GM13977 (cell line): ENCODE measurements at regions not wholly inside any gene's neighbourhood (a gene's known extent, or its start where the extent isn't known, plus 50 kb on each side); places are given as distances from the start of the nearest gene placed in this dataset.
A peak's percentile ranks its signal among the peaks of the same experiment; 100 is the strongest.

ENCODE experiments used
- DNase-seq: peaks from one replicate; pipeline ENCODE4 v3.0.0; 2012; ENCODE audit warnings: low spot score
- CTCF ChIP-seq: IDR thresholded peaks from 2 replicates; pipeline ENCODE4 v1.5.1; 2012; ENCODE audit warnings: mild to moderate bottlenecking, control low read depth; ENCODE audit not compliant: insufficient read depth; ENCODE audit errors: extremely low read depth, missing control alignments
- in situ Hi-C: fragments of 300-500 bp; cut with MboI; formaldehyde crosslinking; loops from one replicate; pipeline ENCODE4 v1.12.0; 2022; ENCODE audit warnings: low sequenced_read_pairs, low pct_unique_long_range_greater_than_20kb, mixed read lengths, inconsistent platforms; ENCODE audit not compliant: unreplicated experiment

DNA sequence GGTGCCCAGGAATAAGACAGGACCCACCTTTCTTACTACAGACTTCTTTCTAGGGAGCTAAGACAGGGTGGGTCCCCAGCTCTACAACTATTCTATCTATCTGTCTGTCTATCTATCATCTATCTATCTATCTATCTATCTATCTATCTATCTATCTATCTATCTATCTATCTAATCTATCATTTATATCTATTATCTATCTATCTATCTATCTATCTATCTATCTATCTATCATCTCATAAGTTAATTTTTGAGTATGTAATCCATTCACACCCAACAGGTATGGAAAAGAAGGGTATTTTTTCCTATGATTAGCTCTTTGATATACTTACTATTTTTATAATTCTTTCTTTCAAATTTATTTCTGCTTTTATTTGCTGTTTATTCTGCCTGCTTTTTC is 55.9 kb downstream of the BAMBI start:
- in situ Hi-C loops = no loop called here
- no peak for DNase-seq
- TF ChIP-seq CTCF = no peak

DNA sequence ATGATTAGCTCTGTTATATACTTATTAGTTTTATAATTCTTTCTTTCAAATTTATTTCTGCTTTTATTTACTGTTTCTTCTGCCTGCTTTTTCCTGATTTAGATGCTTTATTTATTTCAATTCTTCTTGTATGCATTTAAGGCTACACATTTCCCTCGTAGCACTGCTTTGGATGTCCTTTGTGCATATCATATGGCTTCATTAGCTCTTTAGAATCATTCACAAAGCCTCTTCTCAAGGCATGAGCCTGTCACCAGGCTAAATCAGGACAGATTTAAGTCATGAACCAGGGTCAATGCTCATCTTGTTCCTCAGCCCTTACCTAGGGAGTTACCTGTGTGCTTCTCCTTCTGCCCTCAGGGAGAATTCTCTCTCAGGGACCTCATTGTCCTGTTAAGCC is 56.3 kb downstream of the BAMBI start:
- TF ChIP-seq CTCF = no peak
- no peak for DNase-seq
- in situ Hi-C loops = no loop called here

GRCh38 chr10:28734938-28735759 is 57.8 kb downstream of the BAMBI start:
- in situ Hi-C loops = no loop called here
- TF ChIP-seq CTCF = no peak
- no peak for DNase-seq

DNA sequence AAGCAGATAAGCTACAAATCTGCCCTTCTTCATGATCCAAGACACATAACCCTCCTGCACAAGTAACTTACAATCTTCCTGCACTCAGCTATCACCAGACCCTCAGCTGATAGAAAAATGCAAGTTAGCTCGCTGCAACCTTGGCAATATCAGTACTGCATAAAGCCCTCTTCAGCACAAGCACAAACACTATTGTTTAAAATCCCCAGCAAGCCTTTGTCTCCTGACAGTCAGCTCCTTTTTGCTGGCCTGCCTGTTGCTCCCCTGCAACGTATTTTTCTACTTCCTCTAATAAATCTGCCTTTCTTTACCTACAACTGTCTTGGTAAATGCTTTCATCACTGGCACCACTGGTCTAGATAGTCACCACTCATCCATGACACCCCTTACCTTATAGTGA is 59.8 kb downstream of the BAMBI start:
- in situ Hi-C loops = no loop called here
- no peak for TF ChIP-seq CTCF
- no peak for DNase-seq

DNA sequence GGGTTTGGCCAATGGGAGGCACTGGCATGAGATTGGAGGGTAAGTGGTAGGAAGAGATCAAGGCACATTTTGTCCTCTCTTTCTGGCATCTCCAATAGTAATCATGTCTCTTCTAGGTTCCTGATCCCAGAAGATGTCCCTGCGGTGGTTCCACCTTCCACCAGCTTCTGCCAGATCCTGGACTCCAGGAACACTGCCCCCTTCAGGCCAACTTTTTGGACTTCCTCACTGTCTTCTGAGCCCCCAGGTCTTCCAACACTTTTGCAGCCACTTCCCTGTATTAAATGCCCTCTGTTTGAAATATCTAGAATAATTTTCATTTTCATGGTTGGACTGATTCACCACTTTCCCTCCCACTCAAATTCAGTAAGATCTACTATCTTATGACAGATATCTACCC is 60.9 kb downstream of the BAMBI start:
- in situ Hi-C loops = no loop called here
- DNase-seq = no peak
- TF ChIP-seq CTCF = peak; percentile 25

DNA sequence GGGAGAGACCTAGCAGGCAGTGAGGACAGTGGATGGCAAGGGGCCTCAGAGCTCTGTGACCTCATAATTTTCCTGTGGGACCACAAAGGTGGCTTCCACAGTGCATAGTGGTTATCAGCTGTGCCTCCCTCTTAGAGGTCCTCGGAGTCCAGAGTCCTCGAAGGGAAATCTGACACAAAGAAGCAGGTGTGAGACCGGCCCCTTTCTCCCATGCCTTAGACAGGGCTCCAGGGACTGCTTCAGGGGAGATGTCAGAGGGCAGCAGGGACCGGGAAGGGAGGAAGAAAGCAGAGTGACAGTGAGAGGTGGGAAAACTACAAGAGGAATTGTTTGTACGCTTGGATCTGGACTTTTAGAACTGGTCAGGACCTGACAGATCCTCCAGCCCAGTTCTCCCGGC is 66.3 kb downstream of the BAMBI start:
- DNase-seq = no peak
- in situ Hi-C loops = no loop called here
- no peak for TF ChIP-seq CTCF
